ENCODE measurements at regions not wholly inside any gene's neighbourhood (a gene's known extent, or its start where the extent isn't known, plus 50 kb on each side); places are given as distances from the start of the nearest gene placed in this dataset.

- TF ChIP-seq CTCF (IDR thresholded peaks at IDR 0.05; ENCODE audit: low read depth, low read length) (no peak), EZH2phosphoT487 (IDR thresholded peaks at IDR 0.05; ENCODE audit: low read depth) (no peak)
Measured at GRCh38 chr12:41731061-41731460, 413.6 kb downstream of the GXYLT1 start.
